ENCODE measurements at regions not wholly inside any gene's neighbourhood (a gene's known extent, or its start where the extent isn't known, plus 50 kb on each side); places are given as distances from the start of the nearest gene placed in this dataset.
"Not testable (repeated sequence)": the region's sequence is repeated elsewhere in the genome, so short reads cannot be mapped to it uniquely, and the experiment has no call there.

GRCh38 chr1:213585402-213585801, 402.4 kb upstream of the PROX1 start:
- DNase-seq (ENCODE audit: low read depth in 2 of 2): no peak

DNA sequence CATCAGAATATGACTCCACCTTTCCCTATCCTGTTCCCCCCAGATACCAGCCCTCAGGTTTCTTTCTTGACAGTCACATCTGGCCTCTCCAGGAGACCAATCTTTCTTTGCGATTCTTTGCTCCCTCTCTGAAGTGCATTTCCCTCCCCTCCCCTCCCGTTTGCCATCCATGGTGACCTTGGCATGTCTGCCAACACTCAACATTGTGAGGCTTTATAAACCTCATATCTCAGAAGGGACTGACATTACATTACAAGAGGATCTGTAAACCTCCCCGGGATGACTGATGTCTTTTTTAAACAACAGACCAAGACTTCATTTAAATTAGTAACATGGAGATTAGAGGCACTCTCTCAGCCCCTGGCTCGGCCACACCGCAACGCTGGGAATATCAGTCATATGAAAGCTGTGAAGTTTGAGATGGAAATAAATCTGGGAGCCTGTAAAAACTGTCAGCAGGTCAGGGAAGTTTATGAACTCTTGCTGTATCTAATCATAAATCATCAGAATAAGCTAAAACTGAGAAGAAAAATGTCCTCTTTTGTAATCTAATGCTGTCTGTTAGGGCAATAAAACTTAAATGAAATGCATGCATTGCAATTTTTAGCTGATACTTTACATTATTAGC, 401.7 kb upstream of the PROX1 start:
- DNase-seq (ENCODE audit: low read depth in 2 of 2): no peak

- DNase-seq (ENCODE audit: low read depth in 2 of 2): no peak
These were observed 401.2 kb upstream of the PROX1 start for GRCh38 chr1:213586587-213586972.

- DNase-seq (ENCODE audit: low read depth in 2 of 2): no peak
These were observed 391.0 kb upstream of the PROX1 start for GRCh38 chr1:213596729-213597128.

GRCh38 chr1:213598263-213598662, 389.5 kb upstream of the PROX1 start:
- DNase-seq (ENCODE audit: low read depth in 2 of 2): no peak

DNA sequence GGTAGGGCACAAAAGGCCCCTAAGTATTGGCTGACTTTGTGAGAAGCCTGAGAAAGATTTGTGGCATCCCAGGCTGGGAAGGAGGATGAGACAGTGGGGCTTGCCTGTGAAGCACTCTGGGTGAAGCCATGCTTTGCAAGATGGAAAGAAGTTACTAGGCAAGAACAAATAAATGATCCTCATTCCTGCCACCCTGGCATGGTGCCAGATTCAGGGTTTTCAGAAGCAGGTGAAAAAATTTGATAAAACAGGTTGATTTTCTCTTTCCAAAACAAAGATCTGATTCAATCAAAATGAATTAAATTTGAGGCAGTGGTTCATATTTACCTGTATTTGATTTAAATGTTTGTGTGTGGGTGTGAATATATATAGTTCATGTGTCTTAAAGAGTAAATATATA, 386.9 kb upstream of the PROX1 start:
- DNase-seq (ENCODE audit: low read depth in 2 of 2): no peak

- not testable (repeated sequence) for DNase-seq (ENCODE audit: low read depth in 2 of 2)
These were observed 386.1 kb upstream of the PROX1 start for GRCh38 chr1:213601705-213602104.

DNA sequence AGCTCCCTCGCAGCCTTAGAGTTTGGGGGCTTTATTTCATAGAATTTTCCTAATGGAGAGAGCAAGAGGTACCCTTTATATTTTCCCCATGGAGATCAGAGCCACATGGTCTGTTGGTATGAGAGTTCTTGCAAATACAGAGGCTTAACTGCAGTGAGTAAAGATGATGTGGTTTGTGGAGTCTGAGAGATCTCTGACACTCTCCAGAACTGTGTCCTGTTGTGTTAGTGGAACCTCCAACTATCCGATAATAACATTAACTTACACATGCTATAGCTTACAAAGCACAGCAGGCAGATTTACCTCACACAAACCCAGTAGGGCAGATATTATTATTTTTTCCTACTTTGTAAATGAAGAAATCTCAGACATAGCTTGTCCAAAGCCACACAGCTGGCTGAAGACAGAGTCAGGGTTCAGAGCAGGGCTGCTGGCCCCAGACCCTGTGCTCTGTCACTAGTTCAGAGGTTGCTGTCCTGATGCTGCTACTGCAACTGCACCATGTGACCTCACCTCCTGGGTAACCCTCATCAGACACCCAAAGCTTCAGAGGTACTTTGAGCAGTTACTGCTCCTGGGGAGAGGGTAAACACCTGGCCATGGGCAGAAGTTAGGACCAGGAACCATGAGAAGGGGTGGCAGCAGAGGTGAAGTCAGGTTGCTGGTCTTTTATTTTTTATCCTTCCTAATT, 384.8 kb upstream of the PROX1 start:
- no peak for DNase-seq (ENCODE audit: low read depth in 2 of 2)

- no peak for DNase-seq (ENCODE audit: low read depth in 2 of 2)
These were observed 383.3 kb upstream of the PROX1 start for GRCh38 chr1:213604477-213604876.

- no peak for DNase-seq (ENCODE audit: low read depth in 2 of 2)
These were observed 382.0 kb upstream of the PROX1 start for GRCh38 chr1:213605732-213606131.

DNA sequence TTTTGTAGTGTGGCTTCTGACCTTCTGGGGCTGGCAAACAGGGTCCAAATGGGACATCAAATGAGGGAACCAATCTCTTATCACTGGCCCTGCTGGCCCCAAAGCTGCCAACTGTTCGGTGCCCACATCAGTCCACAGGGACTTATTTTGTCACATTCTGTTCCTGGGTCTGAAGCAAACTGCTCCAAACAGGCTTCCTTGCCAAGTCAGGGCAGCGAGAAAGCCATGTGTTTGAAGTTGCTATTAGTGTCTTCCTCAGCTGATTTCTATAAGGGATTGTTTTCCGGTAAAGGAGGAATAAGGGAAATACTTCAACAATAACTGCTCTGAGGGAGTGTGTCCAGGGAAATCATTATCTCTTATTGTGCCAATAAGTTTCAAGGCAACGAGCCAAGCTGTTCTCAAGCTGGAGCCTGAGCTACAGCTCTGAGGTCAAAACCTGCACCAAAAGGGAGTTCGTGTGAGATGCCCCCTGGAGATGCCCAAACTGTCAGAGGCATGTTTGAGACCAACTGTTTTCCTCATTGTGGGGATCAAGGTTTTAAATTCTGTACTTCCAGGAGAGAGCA, 381.4 kb upstream of the PROX1 start:
- no peak for DNase-seq (ENCODE audit: low read depth in 2 of 2)

DNA sequence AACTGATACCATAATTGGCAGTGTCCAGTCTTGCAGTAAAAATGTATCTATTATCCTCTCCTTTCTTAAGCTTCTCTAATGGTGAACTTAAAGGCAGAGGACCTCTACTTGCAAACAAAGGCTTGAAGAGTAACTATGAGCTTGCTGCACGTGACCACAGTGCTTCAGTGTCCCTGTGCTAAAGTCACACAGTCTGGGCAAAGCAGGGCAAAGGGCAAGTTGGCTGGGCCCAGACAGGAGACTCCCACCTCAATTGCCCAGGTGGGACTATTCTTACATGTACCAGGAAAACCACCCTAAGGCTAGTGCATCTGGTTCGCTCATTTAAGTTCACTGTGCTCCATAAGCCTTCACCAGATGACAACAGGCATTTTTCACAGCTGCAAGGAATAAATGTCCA, 374.2 kb upstream of the PROX1 start:
- DNase-seq (ENCODE audit: low read depth in 2 of 2): no peak

- DNase-seq (ENCODE audit: low read depth in 2 of 2): no peak
These were observed 372.4 kb upstream of the PROX1 start for GRCh38 chr1:213615226-213615916.

DNA sequence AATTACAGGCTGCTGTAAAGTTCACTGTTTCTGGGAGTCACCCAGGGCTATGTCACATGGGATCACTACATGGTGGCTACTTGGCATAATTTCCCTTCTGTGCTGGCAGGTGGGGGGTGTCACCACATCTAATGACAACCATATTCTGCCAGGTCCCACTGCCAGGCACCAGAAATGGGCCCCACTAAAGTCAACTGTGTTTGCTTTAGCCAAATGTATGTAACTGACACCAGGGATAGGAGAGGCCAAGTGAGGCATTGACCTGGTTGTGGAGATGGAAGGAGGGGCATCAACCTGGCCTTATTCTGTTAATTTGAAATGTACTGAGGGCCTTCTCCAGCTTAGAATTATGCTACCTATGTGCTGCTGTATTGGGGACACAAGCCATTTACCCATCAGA, 370.6 kb upstream of the PROX1 start:
- DNase-seq (ENCODE audit: low read depth in 2 of 2): no peak

- no peak for DNase-seq (ENCODE audit: low read depth in 2 of 2)
These were observed 369.7 kb upstream of the PROX1 start for GRCh38 chr1:213618094-213618493.

- DNase-seq (ENCODE audit: low read depth in 2 of 2): no peak
These were observed 368.7 kb upstream of the PROX1 start for GRCh38 chr1:213619026-213619425.

- no peak for DNase-seq (ENCODE audit: low read depth in 2 of 2)
These were observed 366.7 kb upstream of the PROX1 start for GRCh38 chr1:213621077-213621476.

DNA sequence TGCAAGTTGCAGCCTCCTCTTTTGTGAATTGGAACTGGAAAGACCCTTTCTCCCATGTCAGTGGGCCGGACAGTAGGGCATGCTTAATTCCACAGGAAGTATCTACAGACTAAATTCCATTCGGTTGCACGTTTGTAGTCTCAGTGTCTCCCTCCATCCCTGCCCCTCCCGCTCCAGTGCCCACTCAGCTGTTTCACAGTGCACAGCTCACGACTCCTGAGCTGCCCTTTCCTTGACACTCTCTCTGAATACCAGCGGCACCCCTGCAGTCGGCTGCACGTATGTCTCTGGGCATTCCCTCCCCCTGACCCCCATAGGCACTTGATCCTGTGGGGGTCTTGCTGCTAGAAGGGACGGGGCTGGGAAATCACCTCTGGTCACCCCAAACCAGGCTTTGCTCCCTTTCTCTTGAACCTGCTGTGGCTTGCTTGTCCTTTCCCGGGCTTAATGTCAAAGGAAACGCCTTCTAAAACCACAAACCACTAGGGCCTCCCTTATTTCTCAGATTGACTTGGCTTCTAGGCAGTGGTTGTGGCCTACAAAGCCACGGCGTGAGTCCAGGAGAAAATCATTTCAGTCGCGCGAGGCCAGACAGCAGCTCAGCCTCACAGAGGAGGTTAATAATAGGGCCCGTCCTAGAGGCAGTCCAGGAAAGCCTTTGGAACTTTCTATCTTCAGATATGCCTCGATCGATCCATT, 365.3 kb upstream of the PROX1 start:
- DNase-seq (ENCODE audit: low read depth in 2 of 2): peak in 1 of 2 donors; percentile 11

- no peak for DNase-seq (ENCODE audit: low read depth in 2 of 2)
These were observed 364.6 kb upstream of the PROX1 start for GRCh38 chr1:213623064-213623581.

GRCh38 chr1:213623862-213624261, 363.9 kb upstream of the PROX1 start:
- DNase-seq (ENCODE audit: low read depth in 2 of 2): no peak

DNA sequence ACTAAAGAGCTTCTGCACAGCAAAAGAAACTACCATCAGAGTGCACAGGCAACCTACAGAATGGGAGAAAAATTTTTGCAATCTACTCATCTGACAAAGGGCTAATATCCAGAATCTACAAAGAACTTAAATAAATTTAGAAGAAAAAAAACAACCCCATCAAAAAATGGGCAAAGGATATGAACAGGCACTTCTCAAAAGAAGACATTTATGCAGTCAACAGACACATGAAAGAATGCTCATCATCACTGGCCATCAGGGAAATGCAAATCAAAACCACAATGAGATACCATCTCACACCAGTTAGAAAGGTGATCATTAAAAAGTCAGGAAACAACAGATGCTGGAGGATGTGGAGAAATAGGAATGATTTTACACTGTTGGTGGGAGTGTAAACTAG, 351.0 kb upstream of the PROX1 start:
- not testable (repeated sequence) for DNase-seq (ENCODE audit: low read depth in 2 of 2)

DNA sequence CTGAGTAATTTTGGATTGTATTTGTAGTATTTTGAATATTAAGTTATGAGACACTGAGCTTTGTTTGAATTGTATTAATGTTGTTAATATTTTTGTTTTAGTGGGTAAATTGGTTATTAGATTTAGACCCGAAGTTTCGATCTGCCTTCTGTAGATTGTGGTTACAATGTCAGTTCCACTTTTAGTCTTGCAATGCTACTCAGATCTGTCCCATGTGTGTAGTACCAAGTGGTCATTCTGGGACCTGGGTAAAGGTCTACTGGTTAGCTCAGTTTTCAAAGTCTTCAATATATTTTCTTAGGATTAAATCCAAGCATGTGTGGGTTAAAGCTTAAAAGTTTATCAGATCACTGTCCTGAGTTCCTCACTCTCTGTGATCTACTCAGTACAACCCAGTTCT, 346.5 kb upstream of the PROX1 start:
- DNase-seq (ENCODE audit: low read depth in 2 of 2): no peak

Data from stimulated activated CD4-positive, alpha-beta T cell treated with anti-CD3 and anti-CD28 coated beads, Interleukin-4, amount 100 ng/mL, for 48 hours (primary cell).